ENCODE measurements at regions not wholly inside any gene's neighbourhood (a gene's known extent, or its start where the extent isn't known, plus 50 kb on each side); places are given as distances from the start of the nearest gene placed in this dataset.
"Not testable (repeated sequence)": the region's sequence is repeated elsewhere in the genome, so short reads cannot be mapped to it uniquely, and the experiment has no call there.

DNA sequence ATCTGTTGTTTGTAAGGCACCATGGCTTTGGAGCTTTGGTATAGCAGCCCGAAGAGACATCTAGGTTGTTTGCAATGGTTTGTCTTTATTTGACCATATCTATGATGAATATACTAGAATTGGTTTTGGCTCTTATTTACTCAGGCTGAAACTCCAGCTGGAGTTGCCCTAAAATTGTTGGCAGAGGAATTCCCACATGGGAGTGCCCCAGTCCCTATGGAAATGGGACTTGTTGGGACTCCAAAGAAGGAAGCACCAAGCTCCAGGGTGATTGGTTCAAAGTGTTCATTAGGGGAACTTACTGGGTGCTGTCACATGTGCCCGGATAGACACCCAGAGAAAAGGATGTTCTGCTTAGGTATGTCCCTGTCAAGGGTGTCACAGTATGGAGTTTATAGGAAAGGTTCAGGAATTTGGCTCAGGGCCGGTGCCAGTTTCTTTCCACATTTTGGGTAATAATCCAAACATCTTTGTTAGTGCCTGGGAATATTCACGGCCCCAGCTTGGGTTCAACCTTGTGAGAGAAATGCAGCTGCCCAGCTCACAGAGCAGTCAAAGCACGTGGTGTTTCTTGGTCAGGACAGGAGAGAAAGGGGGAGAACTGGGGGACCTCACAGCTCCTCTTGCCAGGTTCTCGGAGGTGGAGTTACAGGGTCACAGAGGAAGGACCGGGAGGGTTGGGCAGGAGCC lies 123.5 kb upstream of the ZSWIM2 start:
- 90 to 97% methylated on average over 3 to 6 of the region's 7 CpGs for WGBS, 2 experiments (ENCODE audit: insufficient coverage in 2 of 2)
- H3K4me1 ChIP-seq (ENCODE audit: control insufficient read depth, insufficient read depth, low read length, poor library complexity, severe bottlenecking) = no peaks in the 10 kb centered on the region
- H3K27ac ChIP-seq (ENCODE audit: low read depth, low read length, severe bottlenecking) = no peak overlapping the region

DNA sequence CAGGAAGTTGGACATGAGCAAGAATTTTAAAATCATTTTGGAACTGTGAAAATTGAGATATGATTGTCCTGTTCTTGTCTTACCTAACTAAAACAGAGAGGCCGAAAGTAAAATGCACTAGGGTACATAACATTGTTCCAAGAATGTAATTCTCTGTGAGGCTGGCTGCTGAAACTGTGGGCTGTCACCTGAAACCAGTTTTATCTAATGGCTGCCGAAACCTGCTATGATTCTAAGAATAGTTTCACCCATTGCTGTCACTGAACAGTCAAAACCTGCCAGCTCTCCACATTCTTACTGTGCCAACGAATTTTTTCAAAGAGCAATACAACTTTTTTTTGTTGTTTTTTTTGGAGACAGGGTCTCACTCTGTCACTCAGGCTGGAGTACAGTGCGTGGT lies 119.3 kb upstream of the ZSWIM2 start:
- Histone ChIP-seq H3K9me3 (ENCODE audit: control insufficient read depth, low read length) (no peaks in the 10 kb centered on the region), H3K36me3 (ENCODE audit: control insufficient read depth, insufficient read depth, low read length) (no peaks in the 10 kb centered on the region), H3K4me1 (ENCODE audit: control insufficient read depth, insufficient read depth, low read length, poor library complexity, severe bottlenecking) (no peaks in the 10 kb centered on the region), H3K4me3 (ENCODE audit: extremely low read depth, insufficient read depth, low read length, poor library complexity, severe bottlenecking) (no peak overlapping the region), H3K27ac (ENCODE audit: low read depth, low read length, severe bottlenecking) (no peak overlapping the region)
- WGBS, 2 experiments (ENCODE audit: insufficient coverage in 2 of 2) = 89 to 100% methylated on average over 2 to 3 of the region's 4 CpGs

More for the DNA sequence above, 123.5 kb upstream of the ZSWIM2 start:
- Histone ChIP-seq H3K9me3 (ENCODE audit: control insufficient read depth, low read length) (no peaks in the 10 kb centered on the region), H3K4me3 (ENCODE audit: extremely low read depth, insufficient read depth, low read length, poor library complexity, severe bottlenecking) (no peak overlapping the region), H3K36me3 (ENCODE audit: control insufficient read depth, insufficient read depth, low read length) (no peaks in the 10 kb centered on the region)

DNA sequence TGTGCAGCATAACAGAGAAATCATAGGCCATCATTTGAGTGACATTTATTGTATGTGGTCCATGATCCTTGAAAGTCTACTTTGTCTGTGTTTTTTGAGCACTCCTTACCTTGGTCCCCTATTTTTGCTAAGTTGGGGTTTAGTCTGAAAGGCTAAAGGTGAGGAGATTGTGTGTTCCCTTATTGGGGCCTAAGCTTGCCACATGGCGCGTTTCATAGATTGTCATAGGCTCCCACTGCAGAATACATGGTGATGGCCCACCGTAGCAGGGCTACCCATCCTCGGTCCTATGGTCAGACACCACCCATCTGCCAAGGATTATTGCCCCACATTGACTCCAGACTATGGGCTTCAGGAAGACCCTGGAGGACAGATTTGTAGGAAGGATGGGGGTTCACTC lies 117.0 kb upstream of the ZSWIM2 start:
- no peaks in the 10 kb centered on the region for H3K36me3 ChIP-seq (ENCODE audit: control insufficient read depth, insufficient read depth, low read length)
- H3K4me3 ChIP-seq (ENCODE audit: extremely low read depth, insufficient read depth, low read length, poor library complexity, severe bottlenecking) = no peak overlapping the region
- H3K9me3 ChIP-seq (ENCODE audit: control insufficient read depth, low read length) = no peaks in the 10 kb centered on the region
- H3K4me1 ChIP-seq (ENCODE audit: control insufficient read depth, insufficient read depth, low read length, poor library complexity, severe bottlenecking) = no peaks in the 10 kb centered on the region
- no peak overlapping the region for H3K27ac ChIP-seq (ENCODE audit: low read depth, low read length, severe bottlenecking)
- 93 to 100% methylated on average over 2 of the region's 4 CpGs for WGBS, 2 experiments (ENCODE audit: insufficient coverage in 2 of 2)

DNA sequence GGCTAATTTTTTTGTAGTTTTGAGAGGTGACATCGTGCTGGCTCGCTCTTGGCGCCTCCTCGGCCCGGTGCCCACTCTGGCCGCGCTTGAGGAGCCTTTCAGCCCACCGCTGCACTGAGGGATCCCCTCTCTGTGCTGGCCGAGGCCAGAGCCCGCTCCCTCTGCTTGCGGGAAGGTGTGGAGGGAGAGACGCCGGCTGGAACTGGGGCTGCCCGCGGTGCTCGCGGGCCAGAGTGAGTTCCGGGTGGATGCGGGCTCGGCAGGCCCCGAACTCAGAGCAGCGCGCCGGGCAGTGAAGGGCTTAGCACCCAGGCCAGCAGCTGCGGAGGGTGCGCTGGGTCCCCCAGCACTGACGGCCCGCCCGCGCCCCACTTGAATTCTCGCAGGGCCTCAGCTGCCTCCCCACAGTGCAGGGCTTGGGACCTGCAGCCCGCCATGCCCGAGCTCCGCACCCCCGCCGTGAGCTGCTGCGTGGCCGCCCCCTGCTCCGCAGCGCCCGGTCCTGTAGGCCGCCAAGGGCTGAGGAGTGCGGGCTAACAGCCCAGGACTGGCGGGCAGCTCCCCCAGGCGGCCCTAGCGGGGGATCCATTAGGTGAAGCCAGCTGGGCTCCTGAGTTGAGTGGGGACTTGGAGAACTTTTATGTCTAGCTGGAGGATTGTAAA lies 113.2 kb upstream of the ZSWIM2 start:
- H3K36me3 ChIP-seq (ENCODE audit: control insufficient read depth, insufficient read depth, low read length) = no peaks in the 10 kb centered on the region
- H3K27ac ChIP-seq (ENCODE audit: low read depth, low read length, severe bottlenecking) = no peak overlapping the region
- peaks cover 4% of the 10 kb centered on the region for H3K4me1 ChIP-seq (ENCODE audit: control insufficient read depth, insufficient read depth, low read length, poor library complexity, severe bottlenecking)
- no peaks in the 10 kb centered on the region for H3K9me3 ChIP-seq (ENCODE audit: control insufficient read depth, low read length)
- no peak overlapping the region for H3K4me3 ChIP-seq (ENCODE audit: extremely low read depth, insufficient read depth, low read length, poor library complexity, severe bottlenecking)
- WGBS, 2 experiments (ENCODE audit: insufficient coverage in 2 of 2) = 95 to 96% methylated on average over 36 to 43 of the region's 46 CpGs

DNA sequence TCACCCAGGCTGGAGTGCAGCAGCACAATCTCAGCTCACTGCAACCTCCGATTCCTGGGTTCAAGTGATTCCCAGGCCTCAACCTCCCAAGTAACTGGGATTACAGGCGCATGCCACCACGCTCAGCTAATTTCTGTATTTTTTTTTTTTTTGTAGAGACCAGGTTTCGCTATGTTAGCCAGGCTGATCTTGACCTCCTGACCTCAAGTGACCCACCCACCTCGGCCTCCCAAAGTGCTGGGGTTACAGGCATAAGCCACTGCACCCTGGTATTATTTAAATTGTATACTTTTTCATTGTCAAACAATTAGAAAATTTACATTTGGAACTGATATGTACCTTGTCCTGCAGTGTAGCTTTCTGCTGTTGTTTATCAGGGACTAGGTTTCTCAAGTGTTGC lies 111.3 kb upstream of the ZSWIM2 start:
- not testable (repeated sequence) for H3K4me3 ChIP-seq (ENCODE audit: extremely low read depth, insufficient read depth, low read length, poor library complexity, severe bottlenecking); H3K9me3 ChIP-seq (ENCODE audit: control insufficient read depth, low read length); H3K27ac ChIP-seq (ENCODE audit: low read depth, low read length, severe bottlenecking); H3K36me3 ChIP-seq (ENCODE audit: control insufficient read depth, insufficient read depth, low read length); H3K4me1 ChIP-seq (ENCODE audit: control insufficient read depth, insufficient read depth, low read length, poor library complexity, severe bottlenecking)
- WGBS, 2 experiments (ENCODE audit: insufficient coverage in 2 of 2) = 100% methylated on average over 1 of the region's 5 CpGs

DNA sequence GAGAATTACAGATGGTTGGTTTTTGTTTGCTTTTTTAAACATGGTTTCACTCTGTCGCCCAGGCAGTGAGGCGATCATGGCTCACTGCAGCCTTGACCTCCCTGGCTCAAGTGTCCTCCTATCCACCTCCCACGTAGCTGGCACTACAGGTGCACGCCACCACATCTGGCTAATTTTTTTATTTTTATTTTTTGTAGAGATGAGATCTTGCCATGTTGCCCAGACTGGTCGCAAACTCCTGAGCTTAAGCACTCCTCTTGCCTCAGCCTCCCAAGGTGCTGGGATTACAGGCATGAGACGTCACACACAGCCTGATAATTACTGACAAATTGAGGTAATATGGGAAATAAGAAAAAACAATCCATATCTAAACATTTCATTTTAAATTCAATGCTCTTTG lies 110.5 kb upstream of the ZSWIM2 start:
- Histone ChIP-seq H3K36me3 (ENCODE audit: control insufficient read depth, insufficient read depth, low read length) (no peaks in the 10 kb centered on the region), H3K4me3 (ENCODE audit: extremely low read depth, insufficient read depth, low read length, poor library complexity, severe bottlenecking) (no peak overlapping the region), H3K4me1 (ENCODE audit: control insufficient read depth, insufficient read depth, low read length, poor library complexity, severe bottlenecking) (peaks cover 8% of the 10 kb centered on the region), H3K27ac (ENCODE audit: low read depth, low read length, severe bottlenecking) (no peak overlapping the region), H3K9me3 (ENCODE audit: control insufficient read depth, low read length) (no peaks in the 10 kb centered on the region)
- 67 to 81% methylated on average over 1 to 3 of the region's 6 CpGs for WGBS, 2 experiments (ENCODE audit: insufficient coverage in 2 of 2)

DNA sequence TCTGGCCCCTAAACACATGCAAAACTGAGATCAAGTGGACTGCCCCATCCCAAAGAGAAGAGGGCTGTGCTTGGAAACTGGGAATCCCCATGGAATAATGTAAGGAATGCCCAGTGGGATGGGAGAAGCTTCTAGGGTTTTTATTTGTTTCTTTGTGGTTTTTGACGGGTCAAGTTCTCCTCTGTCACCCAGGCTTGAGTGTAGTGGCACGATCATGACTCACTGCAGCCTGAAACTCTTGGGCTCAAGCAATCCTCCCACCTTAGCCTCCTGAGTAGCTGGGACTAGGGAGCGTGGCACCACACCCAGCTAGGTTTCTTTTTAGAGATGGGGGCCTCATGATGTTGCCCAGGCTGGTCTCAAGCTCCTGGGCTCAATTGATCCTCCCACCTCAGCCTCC lies 101.7 kb upstream of the ZSWIM2 start:
- Histone ChIP-seq H3K27ac (ENCODE audit: low read depth, low read length, severe bottlenecking) (no peak overlapping the region), H3K9me3 (ENCODE audit: control insufficient read depth, low read length) (no peaks in the 10 kb centered on the region), H3K4me3 (ENCODE audit: extremely low read depth, insufficient read depth, low read length, poor library complexity, severe bottlenecking) (no peak overlapping the region), H3K4me1 (ENCODE audit: control insufficient read depth, insufficient read depth, low read length, poor library complexity, severe bottlenecking) (peaks cover 3% of the 10 kb centered on the region), H3K36me3 (ENCODE audit: control insufficient read depth, insufficient read depth, low read length) (no peaks in the 10 kb centered on the region)
- 89 to 97% methylated on average over 3 of the region's 3 CpGs for WGBS, 2 experiments (ENCODE audit: insufficient coverage in 2 of 2)

DNA sequence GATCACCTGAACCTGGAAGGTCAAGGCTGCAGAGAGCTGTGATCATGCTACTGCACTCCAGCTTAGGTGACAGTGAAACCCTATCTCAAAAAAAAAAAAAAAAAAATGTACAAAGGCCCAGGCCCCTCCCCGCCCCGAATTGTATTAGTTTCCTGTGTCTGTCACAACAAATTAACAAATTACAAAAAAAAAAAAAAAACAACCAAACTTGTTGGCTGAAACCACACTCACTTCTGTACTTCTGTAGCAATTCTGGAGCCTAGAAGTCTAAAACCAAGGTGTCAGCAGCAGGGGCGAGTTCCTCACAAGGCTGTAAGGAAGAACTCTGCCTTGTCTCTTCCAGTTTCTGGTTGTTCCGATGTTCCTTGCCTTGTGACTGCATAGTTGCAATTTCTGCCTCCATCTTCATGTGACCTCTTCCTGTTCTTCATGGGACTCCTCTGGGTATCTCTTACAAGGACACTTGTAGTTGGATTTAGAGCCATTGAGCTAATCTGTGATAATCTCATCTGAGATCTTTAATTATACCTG lies 100.8 kb upstream of the ZSWIM2 start:
- WGBS, 2 experiments (ENCODE audit: insufficient coverage in 2 of 2) = 100% methylated on average over 1 to 2 of the region's 4 CpGs
- no peaks in the 10 kb centered on the region for H3K36me3 ChIP-seq (ENCODE audit: control insufficient read depth, insufficient read depth, low read length)
- H3K4me3 ChIP-seq (ENCODE audit: extremely low read depth, insufficient read depth, low read length, poor library complexity, severe bottlenecking) = no peak overlapping the region
- no peaks in the 10 kb centered on the region for H3K9me3 ChIP-seq (ENCODE audit: control insufficient read depth, low read length)
- no peak overlapping the region for H3K27ac ChIP-seq (ENCODE audit: low read depth, low read length, severe bottlenecking)
- H3K4me1 ChIP-seq (ENCODE audit: control insufficient read depth, insufficient read depth, low read length, poor library complexity, severe bottlenecking) = peaks cover 3% of the 10 kb centered on the region

DNA sequence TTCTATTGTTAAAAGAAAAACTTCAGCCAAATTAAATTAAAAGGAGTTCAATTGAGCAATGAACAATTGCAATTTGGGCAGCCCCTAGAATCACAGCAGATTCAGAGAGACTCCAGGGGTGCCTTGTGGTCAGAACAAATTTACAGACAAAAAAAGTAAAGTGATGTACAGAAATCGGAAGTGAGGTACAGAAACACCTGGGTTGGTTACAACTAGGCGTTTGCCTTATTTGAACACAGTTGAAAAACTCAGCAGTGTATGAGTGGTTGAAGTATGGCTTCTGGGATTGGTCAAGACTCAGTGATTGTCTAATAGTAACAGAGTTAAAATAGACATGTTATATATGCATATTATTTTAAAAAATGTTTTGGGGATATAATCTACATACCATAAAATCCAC lies 98.5 kb upstream of the ZSWIM2 start:
- no peaks in the 10 kb centered on the region for H3K36me3 ChIP-seq (ENCODE audit: control insufficient read depth, insufficient read depth, low read length)
- WGBS, 2 experiments (ENCODE audit: insufficient coverage in 2 of 2) = 83 to 88% methylated on average over 2 of the region's 2 CpGs

DNA sequence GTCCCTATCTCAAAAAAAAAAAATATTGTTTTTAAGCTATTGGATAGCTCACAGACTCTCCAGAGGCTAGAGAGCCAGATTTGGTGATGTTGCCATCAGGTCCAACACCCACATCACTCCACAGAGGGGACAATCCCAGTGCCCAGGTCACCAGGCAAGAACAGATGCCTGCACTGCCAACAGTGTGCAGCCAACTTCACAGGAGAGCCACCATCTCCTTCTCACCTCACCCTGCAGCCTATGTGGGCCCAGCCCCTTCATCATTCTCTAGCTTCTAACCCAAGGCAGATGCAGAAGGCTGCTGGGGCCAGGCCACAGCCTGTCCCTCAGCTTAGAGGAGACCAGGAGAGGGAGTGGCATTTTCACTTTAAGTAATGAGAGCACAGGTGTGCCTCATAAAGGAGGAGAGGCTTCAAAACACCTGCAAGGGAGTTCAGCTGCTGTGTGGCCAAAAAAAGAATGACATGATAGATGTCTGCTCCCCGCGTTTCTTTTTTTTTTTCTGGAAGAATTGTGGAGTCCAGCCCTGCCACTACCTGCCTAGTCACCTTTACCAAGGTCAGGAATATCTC lies 98.0 kb upstream of the ZSWIM2 start:
- 100% methylated on average over 2 of the region's 2 CpGs for WGBS, 2 experiments (ENCODE audit: insufficient coverage in 2 of 2)
- H3K27ac ChIP-seq (ENCODE audit: low read depth, low read length, severe bottlenecking) = no peak overlapping the region
- H3K36me3 ChIP-seq (ENCODE audit: control insufficient read depth, insufficient read depth, low read length) = no peaks in the 10 kb centered on the region
- no peak overlapping the region for H3K4me3 ChIP-seq (ENCODE audit: extremely low read depth, insufficient read depth, low read length, poor library complexity, severe bottlenecking)
- H3K4me1 ChIP-seq (ENCODE audit: control insufficient read depth, insufficient read depth, low read length, poor library complexity, severe bottlenecking) = peaks cover 3% of the 10 kb centered on the region
- H3K9me3 ChIP-seq (ENCODE audit: control insufficient read depth, low read length) = no peaks in the 10 kb centered on the region

More for the DNA sequence above, 98.5 kb upstream of the ZSWIM2 start:
- Histone ChIP-seq H3K9me3 (ENCODE audit: control insufficient read depth, low read length) (no peaks in the 10 kb centered on the region), H3K4me3 (ENCODE audit: extremely low read depth, insufficient read depth, low read length, poor library complexity, severe bottlenecking) (no peak overlapping the region), H3K4me1 (ENCODE audit: control insufficient read depth, insufficient read depth, low read length, poor library complexity, severe bottlenecking) (peaks cover 3% of the 10 kb centered on the region), H3K27ac (ENCODE audit: low read depth, low read length, severe bottlenecking) (no peak overlapping the region)

DNA sequence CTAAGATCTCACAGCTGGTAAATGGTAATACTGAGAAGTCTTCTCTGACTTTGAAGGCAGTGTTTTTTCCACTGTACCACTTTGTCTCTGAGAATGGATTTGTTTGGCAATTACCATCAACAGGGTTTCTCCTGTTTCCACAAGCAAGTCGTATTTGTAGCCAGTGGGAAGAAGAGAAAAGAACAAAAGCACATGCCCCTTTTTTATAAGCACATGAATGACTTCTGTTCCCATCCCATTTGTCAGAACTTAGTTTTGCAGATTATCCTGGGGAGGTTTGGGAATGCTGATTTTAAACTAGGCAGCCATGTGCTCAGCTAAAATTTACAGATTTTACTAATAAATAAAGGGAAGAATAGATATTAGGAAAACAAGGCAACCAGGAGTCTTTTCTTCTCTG lies 92.9 kb upstream of the ZSWIM2 start:
- Histone ChIP-seq H3K27ac (ENCODE audit: low read depth, low read length, severe bottlenecking) (no peak overlapping the region), H3K36me3 (ENCODE audit: control insufficient read depth, insufficient read depth, low read length) (no peaks in the 10 kb centered on the region), H3K4me3 (ENCODE audit: extremely low read depth, insufficient read depth, low read length, poor library complexity, severe bottlenecking) (no peak overlapping the region), H3K9me3 (ENCODE audit: control insufficient read depth, low read length) (no peaks in the 10 kb centered on the region), H3K4me1 (ENCODE audit: control insufficient read depth, insufficient read depth, low read length, poor library complexity, severe bottlenecking) (no peaks in the 10 kb centered on the region)
- WGBS, 2 experiments (ENCODE audit: insufficient coverage in 2 of 2) = no CpG with 5 or more reads among the region's 1 CpG

Measured in mesodermal cell (in vitro differentiated cells).